Heart left ventricle (tissue), 13 donors: ENCODE measurements at regions not wholly inside any gene's neighbourhood (a gene's known extent, or its start where the extent isn't known, plus 50 kb on each side); places are given as distances from the start of the nearest gene placed in this dataset.

Experiments
- CTCF ChIP-seq, 12 donors: fragments of 200-600 bp; sonication (generic) in 4 of 12; IDR thresholded peaks; one replicate each; pipeline versions ENCODE4 v1.5.0 to v1.8.0; 2018 to 2022; ENCODE audit warnings: antibody characterized with exemption in 12 of 12, mild to moderate bottlenecking in 5 of 12
- POLR2A ChIP-seq, 2 donors: fragments of 450-650 bp; IDR thresholded peaks; one replicate each; pipeline ENCODE4 v1.6.1; 2017; ENCODE audit warnings: antibody characterized with exemption in 2 of 2, mild to moderate bottlenecking in 2 of 2, moderate library complexity in 2 of 2
- donor health status: ischemic (EF 13 %, LVEDD 7.1; RV severe dilation, severe dysfunction).
- donor health status: DM: no; HTN: yes; CAD: no.
- donor health status: DM: no; HTN: no; CAD: no.
- donor health status: ischemic (EF 25% LVEDD 6.9; RV normal size, moderate dysfunction).
- donor health status: ischemic (EF 25% LVEDD 5.7; RV mildly dilated, moderate dysfunction).
- donor health status: ischemic (EF 35%, LVEDD 5.7; RV mildly dilated, moderate dysfunction).
- donor health status: nonischemic (EF 11% LVEDD 7.7; RV severe dilation, severe dysfunction).
- donor health status: DM: yes; HTN: yes; CAD: no.
- donor health status: PGD.
- donor health status: ischemic (EF 29% LVEDD 5.4; RV normal size, mild dysfunction).
- donor health status: nonischemic (EF 23%, LVEDD 6.1; RV moderate dilation, normal function).

GRCh38 chr5:63135291-63135690 lies 556.7 kb downstream of the LRRC70 start:
- TF ChIP-seq CTCF (IDR thresholded peaks at IDR 0.05) (no peak), POLR2A (IDR thresholded peaks at IDR 0.05) (no peak)
